Astrocyte of the cerebellum (primary cell): ENCODE measurements at regions not wholly inside any gene's neighbourhood (a gene's known extent, or its start where the extent isn't known, plus 50 kb on each side); places are given as distances from the start of the nearest gene placed in this dataset.

Experiments
- DNase-seq: peaks from one replicate; pipeline ENCODE4 v3.0.0-alpha.2; 2011; ENCODE audit warnings: low read depth
- H3K4me3 ChIP-seq: 2 replicates; pipeline ENCODE4 v1.5.1; 2011; ENCODE audit warnings: mild to moderate bottlenecking, low read depth, low read length, moderate library complexity
- in situ Hi-C: cut with HindIII; loops from 2 replicates; pipeline ENCODE4 v1.10.0; 2017; ENCODE audit warnings: low sequenced_read_pairs
- TF ChIP-seq, protein P1 (sequence below): IDR thresholded peaks from 2 replicates; pipeline ENCODE4 v1.5.1; 2012; ENCODE audit warnings: low read length, low read depth, moderate library complexity, mild to moderate bottlenecking; ENCODE audit errors: missing control alignments

- DNase-seq = no peak
- TF ChIP-seq, protein P1, sequence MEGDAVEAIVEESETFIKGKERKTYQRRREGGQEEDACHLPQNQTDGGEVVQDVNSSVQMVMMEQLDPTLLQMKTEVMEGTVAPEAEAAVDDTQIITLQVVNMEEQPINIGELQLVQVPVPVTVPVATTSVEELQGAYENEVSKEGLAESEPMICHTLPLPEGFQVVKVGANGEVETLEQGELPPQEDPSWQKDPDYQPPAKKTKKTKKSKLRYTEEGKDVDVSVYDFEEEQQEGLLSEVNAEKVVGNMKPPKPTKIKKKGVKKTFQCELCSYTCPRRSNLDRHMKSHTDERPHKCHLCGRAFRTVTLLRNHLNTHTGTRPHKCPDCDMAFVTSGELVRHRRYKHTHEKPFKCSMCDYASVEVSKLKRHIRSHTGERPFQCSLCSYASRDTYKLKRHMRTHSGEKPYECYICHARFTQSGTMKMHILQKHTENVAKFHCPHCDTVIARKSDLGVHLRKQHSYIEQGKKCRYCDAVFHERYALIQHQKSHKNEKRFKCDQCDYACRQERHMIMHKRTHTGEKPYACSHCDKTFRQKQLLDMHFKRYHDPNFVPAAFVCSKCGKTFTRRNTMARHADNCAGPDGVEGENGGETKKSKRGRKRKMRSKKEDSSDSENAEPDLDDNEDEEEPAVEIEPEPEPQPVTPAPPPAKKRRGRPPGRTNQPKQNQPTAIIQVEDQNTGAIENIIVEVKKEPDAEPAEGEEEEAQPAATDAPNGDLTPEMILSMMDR = no peak
- no peak overlapping the region for H3K4me3 ChIP-seq
- in situ Hi-C loops = no loop called here
Observed at GRCh38 chr2:164252568-164253287, 368.6 kb downstream of the GRB14 start.

GRCh38 chr2:164243315-164243714 lies 378.0 kb downstream of the GRB14 start:
- no peak for DNase-seq
- no peak overlapping the region for H3K4me3 ChIP-seq
- in situ Hi-C loops = no loop called here
- TF ChIP-seq, protein P1 = no peak

DNA sequence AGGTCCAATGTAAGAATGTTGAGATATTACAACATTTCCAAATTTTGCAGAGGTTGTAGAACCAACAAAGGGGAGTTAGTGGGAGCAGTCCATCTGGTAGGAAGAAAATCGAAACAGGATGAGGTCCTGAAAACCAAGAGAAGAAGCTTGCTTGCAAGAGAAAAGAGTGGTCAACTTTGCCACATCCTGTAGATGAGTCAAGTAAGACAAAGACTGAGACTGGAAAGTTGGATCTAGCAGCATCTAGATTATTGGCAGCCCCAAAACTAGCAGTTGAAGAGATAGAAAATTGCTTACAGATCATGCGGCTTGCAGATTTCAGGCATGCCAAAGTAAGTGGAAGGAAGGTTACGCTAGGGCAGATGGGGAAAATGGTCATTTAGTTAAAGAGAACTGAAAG lies 378.9 kb downstream of the GRB14 start:
- no peak for DNase-seq
- in situ Hi-C loops = no loop called here
- H3K4me3 ChIP-seq = no peak overlapping the region
- TF ChIP-seq, protein P1 = no peak

DNA sequence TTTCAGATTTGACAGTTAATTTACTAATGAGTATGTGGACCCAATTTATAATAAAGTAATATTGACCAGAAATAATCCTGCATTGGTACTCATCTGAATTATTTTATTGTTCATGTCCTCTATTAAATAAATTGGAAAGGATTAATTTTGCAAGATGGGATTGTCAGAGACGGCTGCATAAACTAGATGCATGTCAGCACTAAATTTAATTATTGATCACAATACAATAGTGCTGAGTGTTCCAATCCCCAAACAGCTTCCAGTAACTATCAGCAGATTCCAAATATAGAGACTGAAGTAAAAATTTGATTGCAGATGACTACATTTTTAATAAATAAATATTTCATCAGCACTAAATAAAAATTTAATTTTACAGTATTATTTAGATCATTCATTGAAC lies 387.2 kb downstream of the GRB14 start:
- in situ Hi-C loops = no loop called here
- no peak for DNase-seq
- no peak overlapping the region for H3K4me3 ChIP-seq
- TF ChIP-seq, protein P1 = no peak

DNA sequence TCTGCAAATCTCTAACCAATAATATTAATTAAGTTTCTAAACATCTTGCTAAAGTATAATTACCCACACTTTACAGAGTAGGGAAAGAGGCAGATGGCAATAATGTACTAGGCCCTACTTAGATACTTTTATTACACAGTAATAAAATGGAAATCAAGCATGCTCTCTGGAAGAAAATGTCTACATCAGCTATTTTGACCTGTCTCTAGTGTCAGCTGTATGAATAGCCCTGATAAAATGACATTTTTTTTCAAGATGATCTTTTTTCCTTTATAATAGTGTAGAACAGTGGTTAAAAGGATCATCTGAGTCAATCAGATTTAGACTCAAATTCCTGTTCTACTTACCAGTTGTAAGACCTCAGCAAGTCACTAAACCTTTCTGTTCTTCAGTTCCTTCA lies 397.3 kb downstream of the GRB14 start:
- no peak overlapping the region for H3K4me3 ChIP-seq
- in situ Hi-C loops = no loop called here
- no peak for DNase-seq
- TF ChIP-seq, protein P1 = no peak

DNA sequence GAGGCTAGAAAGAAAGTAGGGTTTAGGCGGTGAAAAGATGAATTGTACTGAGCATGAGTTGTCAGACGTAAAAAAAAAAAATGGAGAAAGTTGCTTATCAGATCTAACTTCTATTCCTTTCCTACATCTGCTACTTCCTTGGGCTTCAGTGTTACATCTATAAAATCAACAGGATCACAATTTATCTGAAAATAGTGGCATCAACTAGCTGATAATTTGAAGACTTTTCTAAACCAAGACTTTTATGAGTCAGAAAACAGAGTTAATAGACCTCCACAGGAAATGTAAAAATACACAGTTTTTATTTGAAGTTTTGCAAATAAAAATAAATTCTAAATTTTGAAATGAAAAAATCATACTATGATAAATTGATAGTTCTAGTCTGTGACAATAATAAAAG lies 399.8 kb downstream of the GRB14 start:
- in situ Hi-C loops = no loop called here
- no peak overlapping the region for H3K4me3 ChIP-seq
- DNase-seq = no peak
- TF ChIP-seq, protein P1 = no peak
